ENCODE measurements at regions not wholly inside any gene's neighbourhood (a gene's known extent, or its start where the extent isn't known, plus 50 kb on each side); places are given as distances from the start of the nearest gene placed in this dataset.

DNA sequence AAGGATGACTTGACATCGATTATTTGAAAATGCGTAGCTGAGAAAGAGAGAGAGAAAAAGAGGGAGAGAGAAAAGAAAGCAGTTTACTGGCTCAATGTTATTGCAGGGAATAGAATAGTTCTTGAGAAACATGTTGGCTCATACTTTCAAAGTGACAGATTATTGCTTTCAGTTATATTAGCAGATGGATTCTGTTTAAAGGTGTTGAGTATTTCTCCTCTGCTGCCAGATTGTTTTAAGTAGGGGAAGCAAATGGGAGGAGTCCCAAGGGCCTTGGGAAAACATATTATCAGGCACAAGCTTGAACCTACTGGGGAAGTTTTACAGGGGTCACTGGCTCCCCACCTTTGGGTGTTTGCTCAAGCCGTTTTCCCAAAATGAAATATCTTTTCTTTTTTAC, 203.8 kb upstream of the SRRM4 start:
- Histone ChIP-seq H3K9me3 (replicated peaks; ENCODE audit: control insufficient read depth, low read depth, low read length) (no peaks in the 10 kb centered on the region), H3K36me3 (ENCODE audit: control insufficient read depth, insufficient read depth, low read length) (no peaks in the 10 kb centered on the region), H3K27ac (ENCODE audit: low read length) (no peak overlapping the region), H3K4me3 (ENCODE audit: low read length) (no peak overlapping the region), H3K4me1 (ENCODE audit: control insufficient read depth, insufficient read depth, low read length) (no peaks in the 10 kb centered on the region), H3K27me3 (ENCODE audit: control insufficient read depth, insufficient read depth, low read length) (peaks cover 21% of the 10 kb centered on the region)
- WGBS (ENCODE audit: insufficient coverage): 81% methylated on average over 3 of the region's 3 CpGs
- DNase-seq: no peak

- DNase-seq: no peak
- no peak overlapping the region for H3K4me3 ChIP-seq (ENCODE audit: low read length)
- peaks cover 20% of the 10 kb centered on the region for H3K27me3 ChIP-seq (ENCODE audit: control insufficient read depth, insufficient read depth, low read length)
- 51% methylated on average over 2 of the region's 2 CpGs for WGBS (ENCODE audit: insufficient coverage)
- H3K4me1 ChIP-seq (ENCODE audit: control insufficient read depth, insufficient read depth, low read length): no peaks in the 10 kb centered on the region
- H3K27ac ChIP-seq (ENCODE audit: low read length): no peak overlapping the region
- no peaks in the 10 kb centered on the region for H3K9me3 ChIP-seq (replicated peaks; ENCODE audit: control insufficient read depth, low read depth, low read length)
- no peaks in the 10 kb centered on the region for H3K36me3 ChIP-seq (ENCODE audit: control insufficient read depth, insufficient read depth, low read length)
Observed at GRCh38 chr12:118778077-118778476, 203.3 kb upstream of the SRRM4 start.

DNA sequence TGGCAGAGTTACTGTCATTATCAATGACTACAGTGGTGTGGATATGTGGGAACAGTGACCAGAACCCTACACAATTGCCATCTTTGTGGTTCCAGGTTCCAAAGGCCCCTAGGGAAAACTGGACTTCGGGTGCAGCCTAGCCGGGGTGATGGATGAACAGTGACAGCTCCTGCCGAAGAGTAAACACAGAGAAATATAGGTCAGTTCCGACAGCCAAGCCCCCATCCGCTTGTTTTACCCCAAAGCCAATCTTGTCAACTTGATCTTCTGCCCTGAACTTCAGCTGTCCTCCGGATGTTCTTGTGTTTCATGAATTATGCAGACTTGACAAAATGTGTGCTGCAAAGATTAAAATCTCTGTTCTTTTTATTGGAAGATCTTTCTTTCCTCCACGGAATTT, 200.4 kb upstream of the SRRM4 start:
- Histone ChIP-seq H3K4me3 (ENCODE audit: low read length) (no peak overlapping the region), H3K27me3 (ENCODE audit: control insufficient read depth, insufficient read depth, low read length) (peaks cover 2% of the 10 kb centered on the region), H3K9me3 (replicated peaks; ENCODE audit: control insufficient read depth, low read depth, low read length) (no peaks in the 10 kb centered on the region), H3K4me1 (ENCODE audit: control insufficient read depth, insufficient read depth, low read length) (no peaks in the 10 kb centered on the region), H3K27ac (ENCODE audit: low read length) (no peak overlapping the region), H3K36me3 (ENCODE audit: control insufficient read depth, insufficient read depth, low read length) (no peaks in the 10 kb centered on the region)
- DNase-seq: no peak
- 68% methylated on average over 7 of the region's 7 CpGs for WGBS (ENCODE audit: insufficient coverage)

DNA sequence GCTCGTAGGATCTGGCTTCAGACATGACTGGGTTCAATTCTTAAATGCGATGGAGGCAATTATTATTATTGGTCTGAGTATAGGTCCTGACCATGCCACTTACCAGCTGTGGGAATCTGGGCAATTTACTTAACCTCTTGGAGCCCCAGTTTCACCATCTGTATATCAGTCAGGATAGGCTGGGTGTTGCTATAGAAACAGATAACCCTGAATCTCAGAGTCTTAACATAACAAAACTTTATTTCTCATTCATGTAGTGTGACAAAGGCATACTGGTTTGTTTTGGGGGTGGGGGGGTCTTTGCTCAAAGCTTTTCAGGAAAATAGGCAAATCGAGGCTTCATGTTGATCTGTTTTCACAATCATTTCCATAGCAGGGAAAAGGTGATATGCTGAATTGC, 199.6 kb upstream of the SRRM4 start:
- Histone ChIP-seq H3K27me3 (ENCODE audit: control insufficient read depth, insufficient read depth, low read length) (peaks cover 2% of the 10 kb centered on the region), H3K9me3 (replicated peaks; ENCODE audit: control insufficient read depth, low read depth, low read length) (no peaks in the 10 kb centered on the region), H3K4me1 (ENCODE audit: control insufficient read depth, insufficient read depth, low read length) (no peaks in the 10 kb centered on the region), H3K27ac (ENCODE audit: low read length) (no peak overlapping the region), H3K36me3 (ENCODE audit: control insufficient read depth, insufficient read depth, low read length) (no peaks in the 10 kb centered on the region), H3K4me3 (ENCODE audit: low read length) (no peak overlapping the region)
- no CpG with 5 or more reads among the region's 3 CpGs for WGBS (ENCODE audit: insufficient coverage)
- DNase-seq: no peak

DNA sequence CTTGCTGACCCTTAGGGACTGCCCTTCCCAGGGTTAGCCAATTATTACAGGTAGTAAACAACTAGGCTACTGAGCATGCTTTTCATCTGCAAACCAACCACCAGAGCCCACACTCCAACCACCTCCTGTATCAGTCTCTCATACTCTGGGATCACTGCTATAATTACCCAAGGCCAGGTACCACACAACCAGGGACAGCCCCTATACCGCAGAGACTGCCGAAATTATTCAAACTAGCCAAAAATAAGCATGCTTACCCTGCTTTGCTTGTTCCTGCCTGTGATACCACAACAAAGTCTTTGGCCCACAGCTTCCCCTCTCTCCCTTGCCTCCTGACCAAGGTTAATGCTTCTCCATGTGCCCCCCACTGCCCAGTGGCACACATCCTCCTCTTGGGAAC, 197.6 kb upstream of the SRRM4 start:
- H3K4me3 ChIP-seq (ENCODE audit: low read length): no peak overlapping the region
- H3K36me3 ChIP-seq (ENCODE audit: control insufficient read depth, insufficient read depth, low read length): no peaks in the 10 kb centered on the region
- no peaks in the 10 kb centered on the region for H3K9me3 ChIP-seq (replicated peaks; ENCODE audit: control insufficient read depth, low read depth, low read length)
- no peak overlapping the region for H3K27ac ChIP-seq (ENCODE audit: low read length)
- H3K4me1 ChIP-seq (ENCODE audit: control insufficient read depth, insufficient read depth, low read length): no peaks in the 10 kb centered on the region
- no peaks in the 10 kb centered on the region for H3K27me3 ChIP-seq (ENCODE audit: control insufficient read depth, insufficient read depth, low read length)
- WGBS (ENCODE audit: insufficient coverage): 100% methylated on average over 2 of the region's 2 CpGs
- DNase-seq: no peak

DNA sequence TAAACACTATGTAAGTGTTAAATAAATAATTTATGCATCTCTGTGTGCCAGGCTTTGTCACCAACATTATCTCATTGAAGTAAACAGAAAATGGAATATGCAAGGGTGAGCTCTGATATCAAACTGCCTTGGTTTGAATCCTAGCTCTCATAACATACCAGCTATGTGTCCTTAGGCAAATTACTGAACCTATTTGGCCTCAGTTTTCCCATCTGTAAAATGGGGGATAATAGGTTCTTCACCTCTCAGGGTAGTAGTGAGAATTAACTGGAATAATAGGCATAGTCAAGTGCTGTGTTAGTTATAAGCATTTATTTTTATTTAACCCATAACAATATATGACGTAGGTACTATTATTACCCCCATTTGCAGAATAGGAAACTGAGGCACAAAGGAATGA, 190.8 kb upstream of the SRRM4 start:
- H3K4me1 ChIP-seq (ENCODE audit: control insufficient read depth, insufficient read depth, low read length): no peaks in the 10 kb centered on the region
- no peak overlapping the region for H3K27ac ChIP-seq (ENCODE audit: low read length)
- H3K27me3 ChIP-seq (ENCODE audit: control insufficient read depth, insufficient read depth, low read length): no peaks in the 10 kb centered on the region
- no peak for DNase-seq
- H3K36me3 ChIP-seq (ENCODE audit: control insufficient read depth, insufficient read depth, low read length): no peaks in the 10 kb centered on the region
- H3K9me3 ChIP-seq (replicated peaks; ENCODE audit: control insufficient read depth, low read depth, low read length): no peaks in the 10 kb centered on the region
- no CpG with 5 or more reads among the region's 1 CpG for WGBS (ENCODE audit: insufficient coverage)
- H3K4me3 ChIP-seq (ENCODE audit: low read length): no peak overlapping the region

DNA sequence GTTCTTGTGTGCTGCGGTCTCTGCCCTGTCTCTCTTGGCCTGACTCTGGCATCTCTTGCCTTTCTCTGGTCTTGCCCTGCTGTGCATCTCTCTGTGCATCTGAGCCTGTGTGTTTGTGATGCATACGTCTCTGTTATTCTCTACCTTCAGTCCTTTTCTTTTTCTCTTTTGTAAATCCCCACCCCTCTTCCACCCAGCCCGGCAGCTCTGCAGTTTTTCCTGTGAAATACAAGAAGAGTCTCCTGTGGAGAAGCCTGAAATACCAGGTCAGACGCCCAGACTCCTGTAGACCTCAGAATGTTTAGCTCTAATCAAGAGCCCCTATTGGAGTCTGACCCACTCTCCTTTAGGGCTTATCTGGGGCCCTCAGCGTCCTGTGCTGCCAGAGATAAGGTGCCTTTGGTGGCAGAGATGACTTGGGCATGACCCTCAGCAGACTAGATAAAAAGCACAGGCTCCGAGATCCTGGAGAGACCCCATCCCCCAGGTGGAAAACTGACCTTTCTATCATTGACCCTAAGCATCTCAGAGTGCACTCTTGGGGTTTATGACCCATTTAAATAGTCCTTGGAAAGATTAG, 167.5 kb upstream of the SRRM4 start:
- Histone ChIP-seq H3K9me3 (replicated peaks; ENCODE audit: control insufficient read depth, low read depth, low read length) (no peaks in the 10 kb centered on the region), H3K27ac (ENCODE audit: low read length) (no peak overlapping the region), H3K4me1 (ENCODE audit: control insufficient read depth, insufficient read depth, low read length) (no peaks in the 10 kb centered on the region), H3K4me3 (ENCODE audit: low read length) (no peak overlapping the region), H3K27me3 (ENCODE audit: control insufficient read depth, insufficient read depth, low read length) (no peaks in the 10 kb centered on the region), H3K36me3 (ENCODE audit: control insufficient read depth, insufficient read depth, low read length) (no peaks in the 10 kb centered on the region)
- WGBS (ENCODE audit: insufficient coverage): 9% methylated on average over 3 of the region's 6 CpGs
- no peak for DNase-seq

GRCh38 chr12:118816296-118816695, 165.0 kb upstream of the SRRM4 start:
- Histone ChIP-seq H3K27ac (ENCODE audit: low read length) (no peak overlapping the region), H3K36me3 (ENCODE audit: control insufficient read depth, insufficient read depth, low read length) (no peaks in the 10 kb centered on the region), H3K4me1 (ENCODE audit: control insufficient read depth, insufficient read depth, low read length) (no peaks in the 10 kb centered on the region), H3K9me3 (replicated peaks; ENCODE audit: control insufficient read depth, low read depth, low read length) (no peaks in the 10 kb centered on the region), H3K4me3 (ENCODE audit: low read length) (no peak overlapping the region), H3K27me3 (ENCODE audit: control insufficient read depth, insufficient read depth, low read length) (no peaks in the 10 kb centered on the region)
- WGBS (ENCODE audit: insufficient coverage): no CpG with 5 or more reads among the region's 3 CpGs
- DNase-seq: no peak

DNA sequence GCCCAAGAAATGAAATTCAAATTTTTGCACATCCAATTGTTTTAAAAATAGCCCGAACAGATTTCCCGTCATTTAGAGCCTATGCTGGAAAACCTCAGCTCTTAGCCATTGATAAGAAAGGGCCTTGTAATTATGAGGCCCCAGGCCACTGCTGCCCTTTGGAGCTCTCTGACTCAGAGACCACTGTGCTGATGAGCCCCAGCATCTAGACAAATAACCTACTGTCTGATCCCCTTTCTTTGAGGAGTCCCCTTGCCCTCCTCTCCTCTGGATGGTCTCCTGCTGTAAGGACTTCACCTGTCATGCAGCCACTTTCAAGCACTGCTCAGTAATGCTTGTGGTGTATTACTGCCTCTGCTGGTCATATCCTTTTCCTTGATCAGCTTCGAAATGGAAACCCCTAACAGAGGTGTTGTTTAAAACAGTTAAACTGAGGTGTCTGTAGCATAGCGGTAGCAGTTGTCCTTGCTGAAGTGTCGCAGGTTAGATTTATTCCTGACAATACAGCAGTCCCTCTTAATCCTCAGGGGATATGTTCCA, 159.9 kb upstream of the SRRM4 start:
- no peaks in the 10 kb centered on the region for H3K27me3 ChIP-seq (ENCODE audit: control insufficient read depth, insufficient read depth, low read length)
- no peaks in the 10 kb centered on the region for H3K36me3 ChIP-seq (ENCODE audit: control insufficient read depth, insufficient read depth, low read length)
- H3K4me1 ChIP-seq (ENCODE audit: control insufficient read depth, insufficient read depth, low read length): no peaks in the 10 kb centered on the region
- no peak for DNase-seq
- H3K9me3 ChIP-seq (replicated peaks; ENCODE audit: control insufficient read depth, low read depth, low read length): no peaks in the 10 kb centered on the region
- 92% methylated on average over 2 of the region's 5 CpGs for WGBS (ENCODE audit: insufficient coverage)
- no peak overlapping the region for H3K27ac ChIP-seq (ENCODE audit: low read length)
- no peak overlapping the region for H3K4me3 ChIP-seq (ENCODE audit: low read length)

GRCh38 chr12:118822512-118822911, 158.8 kb upstream of the SRRM4 start:
- H3K27me3 ChIP-seq (ENCODE audit: control insufficient read depth, insufficient read depth, low read length): no peaks in the 10 kb centered on the region
- H3K4me1 ChIP-seq (ENCODE audit: control insufficient read depth, insufficient read depth, low read length): no peaks in the 10 kb centered on the region
- no peak for DNase-seq
- no CpG with 5 or more reads among the region's 3 CpGs for WGBS (ENCODE audit: insufficient coverage)
- H3K9me3 ChIP-seq (replicated peaks; ENCODE audit: control insufficient read depth, low read depth, low read length): no peaks in the 10 kb centered on the region
- no peak overlapping the region for H3K27ac ChIP-seq (ENCODE audit: low read length)
- H3K36me3 ChIP-seq (ENCODE audit: control insufficient read depth, insufficient read depth, low read length): no peaks in the 10 kb centered on the region
- no peak overlapping the region for H3K4me3 ChIP-seq (ENCODE audit: low read length)

DNA sequence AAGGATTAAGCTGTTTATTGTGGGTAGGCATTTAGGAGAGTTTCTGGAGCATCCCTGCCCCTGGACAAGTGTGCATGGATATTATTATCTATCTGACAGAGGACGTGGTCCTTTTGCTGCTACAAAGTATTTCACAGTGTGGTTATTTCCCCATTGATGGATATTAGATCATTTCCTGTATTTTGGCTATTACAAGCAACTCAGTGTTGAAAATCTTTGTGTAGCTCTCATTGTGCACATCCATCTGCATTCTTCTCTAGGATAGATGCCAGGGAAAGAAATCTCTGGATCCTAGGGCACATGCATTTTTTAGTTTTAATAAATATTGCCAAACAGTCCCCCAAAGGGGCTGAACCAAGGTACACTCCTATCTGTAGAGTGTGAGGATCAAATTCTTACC, 154.3 kb upstream of the SRRM4 start:
- H3K4me1 ChIP-seq (ENCODE audit: control insufficient read depth, insufficient read depth, low read length): peaks cover 2% of the 10 kb centered on the region
- no peak overlapping the region for H3K4me3 ChIP-seq (ENCODE audit: low read length)
- DNase-seq: no peak
- H3K27me3 ChIP-seq (ENCODE audit: control insufficient read depth, insufficient read depth, low read length): no peaks in the 10 kb centered on the region
- H3K9me3 ChIP-seq (replicated peaks; ENCODE audit: control insufficient read depth, low read depth, low read length): no peaks in the 10 kb centered on the region
- whole genome bisulfite sequencing (ENCODE audit: insufficient coverage): no CpG with 5 or more reads among the region's 1 CpG
- no peak overlapping the region for H3K27ac ChIP-seq (ENCODE audit: low read length)
- no peaks in the 10 kb centered on the region for H3K36me3 ChIP-seq (ENCODE audit: control insufficient read depth, insufficient read depth, low read length)
